HepG2 (cell line): ENCODE measurements at regions not wholly inside any gene's neighbourhood (a gene's known extent, or its start where the extent isn't known, plus 50 kb on each side); places are given as distances from the start of the nearest gene placed in this dataset.

ENCODE experiments used
- GABPB1 ChIP-seq: IDR thresholded peaks from 2 replicates; pipeline ENCODE4 v1.6.1; 2016; ENCODE audit warnings: mild to moderate bottlenecking, missing genetic modification reagents, moderate library complexity, missing compliant biosample characterization
- RERE ChIP-seq: IDR thresholded peaks from 2 replicates; pipeline ENCODE4 v1.6.1; 2016; ENCODE audit warnings: low read depth, missing genetic modification reagents, missing compliant biosample characterization
- SSRP1 ChIP-seq: IDR thresholded peaks from 2 replicates; pipeline ENCODE4 v1.6.1; 2016; ENCODE audit warnings: control low read depth
- TIGD3 ChIP-seq: sonication (generic); formaldehyde crosslinking; IDR thresholded peaks from 2 replicates; pipeline ENCODE4 v1.5.1; 2020; ENCODE audit warnings: mild to moderate bottlenecking, missing genetic modification reagents, borderline replicate concordance
- TOPORS ChIP-seq: sonication (generic); formaldehyde crosslinking; IDR thresholded peaks from 2 replicates; pipeline ENCODE4 v1.8.0; 2023; ENCODE audit warnings: mild to moderate bottlenecking, missing genetic modification reagents

GRCh38 chr13:40345654-40346372, 320.6 kb downstream of the FOXO1 start (continued):
- TF ChIP-seq SSRP1 (no peak), RERE (CRISPR knock-in tag) (no peak), GABPB1 (CRISPR knock-in tag) (peak; percentile 21; the same call in 1 of the 2 replicates), TIGD3 (no peak), TOPORS (CRISPR knock-in tag) (no peak)
